ENCODE measurements at regions not wholly inside any gene's neighbourhood (a gene's known extent, or its start where the extent isn't known, plus 50 kb on each side); places are given as distances from the start of the nearest gene placed in this dataset.

DNA sequence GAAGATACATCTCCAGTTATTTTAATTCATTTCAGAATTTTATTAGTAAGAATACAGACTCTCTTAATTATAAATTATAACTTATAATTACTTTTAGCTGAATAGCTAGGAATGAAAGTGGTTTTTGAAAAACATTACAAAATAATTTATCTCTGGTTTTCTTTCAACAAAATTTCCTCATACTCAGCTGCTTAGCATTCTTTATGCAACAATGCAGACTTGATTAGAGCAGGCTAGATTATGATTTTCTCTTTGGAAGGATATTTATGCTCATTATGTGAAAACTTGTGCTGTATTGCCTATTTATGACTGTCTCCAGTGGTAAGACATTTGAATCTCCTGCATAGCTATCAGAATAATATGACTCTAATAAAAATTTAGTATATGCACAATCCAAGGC, 2023.7 kb downstream of the C4orf33 start:
- Histone ChIP-seq H3K4me3 (ENCODE audit: low read depth, low read length) (no peak overlapping the region), H3K36me3 (ENCODE audit: control insufficient read depth, insufficient read depth, low read length) (no peaks in the 10 kb centered on the region), H3K27me3 (ENCODE audit: control insufficient read depth, insufficient read depth, low read length) (no peaks in the 10 kb centered on the region)
- DNase-seq (ENCODE audit: low read depth) (no peak), FAIRE-seq (no peak)
- TF ChIP-seq, protein P1, sequence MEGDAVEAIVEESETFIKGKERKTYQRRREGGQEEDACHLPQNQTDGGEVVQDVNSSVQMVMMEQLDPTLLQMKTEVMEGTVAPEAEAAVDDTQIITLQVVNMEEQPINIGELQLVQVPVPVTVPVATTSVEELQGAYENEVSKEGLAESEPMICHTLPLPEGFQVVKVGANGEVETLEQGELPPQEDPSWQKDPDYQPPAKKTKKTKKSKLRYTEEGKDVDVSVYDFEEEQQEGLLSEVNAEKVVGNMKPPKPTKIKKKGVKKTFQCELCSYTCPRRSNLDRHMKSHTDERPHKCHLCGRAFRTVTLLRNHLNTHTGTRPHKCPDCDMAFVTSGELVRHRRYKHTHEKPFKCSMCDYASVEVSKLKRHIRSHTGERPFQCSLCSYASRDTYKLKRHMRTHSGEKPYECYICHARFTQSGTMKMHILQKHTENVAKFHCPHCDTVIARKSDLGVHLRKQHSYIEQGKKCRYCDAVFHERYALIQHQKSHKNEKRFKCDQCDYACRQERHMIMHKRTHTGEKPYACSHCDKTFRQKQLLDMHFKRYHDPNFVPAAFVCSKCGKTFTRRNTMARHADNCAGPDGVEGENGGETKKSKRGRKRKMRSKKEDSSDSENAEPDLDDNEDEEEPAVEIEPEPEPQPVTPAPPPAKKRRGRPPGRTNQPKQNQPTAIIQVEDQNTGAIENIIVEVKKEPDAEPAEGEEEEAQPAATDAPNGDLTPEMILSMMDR (IDR thresholded peaks at IDR 0.05; ENCODE audit: insufficient read depth, low read length, severe bottlenecking), result no peak

DNA sequence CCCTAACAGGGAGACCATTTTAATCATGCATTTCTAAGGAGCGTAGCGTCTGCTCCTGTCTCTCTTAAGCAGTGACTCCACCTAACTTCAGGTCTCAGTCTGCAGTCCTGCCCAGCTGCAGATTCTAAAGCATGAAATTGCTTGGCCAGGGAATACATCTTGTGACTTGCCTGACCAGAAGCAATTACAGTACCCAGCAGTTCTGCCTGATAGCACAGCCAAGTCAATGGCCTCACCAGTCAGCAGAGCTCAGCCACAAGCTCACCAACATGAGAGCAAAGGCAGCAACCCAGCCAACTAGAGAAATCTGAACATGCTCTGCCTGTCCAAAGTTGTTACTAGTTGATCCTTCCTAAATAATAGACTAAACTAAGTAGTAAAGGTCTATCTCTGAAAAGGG, 2011.9 kb upstream of the PCDH10 start:
- FAIRE-seq, result no peak
- DNase-seq (ENCODE audit: low read depth), result no peak
- TF ChIP-seq, protein P1 (IDR thresholded peaks at IDR 0.05; ENCODE audit: insufficient read depth, low read length, severe bottlenecking), result no peak

DNA sequence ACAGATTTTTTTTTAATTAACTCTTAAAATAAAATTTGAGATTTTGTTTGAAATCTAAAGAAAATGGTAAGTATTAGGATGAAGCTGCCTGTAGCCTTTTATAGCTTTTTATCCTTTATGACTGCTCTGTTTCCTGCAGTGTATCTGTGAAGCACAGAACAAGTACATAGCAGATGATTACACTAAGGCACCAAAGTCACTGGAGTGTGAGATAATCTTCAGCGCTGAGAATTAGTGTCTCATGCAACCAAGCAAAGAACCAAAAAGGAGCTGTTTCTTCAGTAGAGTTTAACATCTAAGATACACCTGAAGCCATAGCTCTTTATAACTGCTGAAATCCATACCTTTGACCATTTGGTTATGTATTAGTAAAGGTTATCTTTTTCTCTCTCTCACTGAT, 1989.8 kb upstream of the PCDH10 start:
- DNase-seq (ENCODE audit: low read depth) (no peak), FAIRE-seq (no peak)
- Histone ChIP-seq H3K27me3 (ENCODE audit: control insufficient read depth, insufficient read depth, low read length) (no peaks in the 10 kb centered on the region), H3K4me3 (ENCODE audit: low read depth, low read length) (no peak overlapping the region), H3K36me3 (ENCODE audit: control insufficient read depth, insufficient read depth, low read length) (no peaks in the 10 kb centered on the region)
- TF ChIP-seq, protein P1 (IDR thresholded peaks at IDR 0.05; ENCODE audit: insufficient read depth, low read length, severe bottlenecking), result no peak

More for the DNA sequence above, 2011.9 kb upstream of the PCDH10 start:
- Histone ChIP-seq H3K27me3 (ENCODE audit: control insufficient read depth, insufficient read depth, low read length) (no peaks in the 10 kb centered on the region), H3K36me3 (ENCODE audit: control insufficient read depth, insufficient read depth, low read length) (no peaks in the 10 kb centered on the region), H3K4me3 (ENCODE audit: low read depth, low read length) (no peak overlapping the region)

DNA sequence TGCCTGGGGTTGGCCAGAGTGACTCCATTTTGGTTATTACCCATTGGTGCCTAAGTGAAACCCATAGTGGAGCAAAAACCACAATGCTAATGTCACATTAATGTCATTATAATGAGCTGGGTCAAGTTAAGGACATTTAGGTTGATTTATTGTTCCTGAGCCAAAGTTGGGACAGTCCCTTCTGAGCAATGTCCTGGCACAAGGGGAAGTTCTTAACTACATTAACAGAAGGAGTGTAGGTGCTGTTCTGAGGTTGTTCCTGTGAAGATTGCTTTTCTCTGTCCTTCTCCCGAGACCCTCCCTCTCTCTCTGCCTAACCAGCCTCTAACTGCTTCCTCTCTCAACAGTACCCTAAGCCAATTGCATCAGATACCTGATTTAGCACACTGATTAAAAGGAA, 1956.8 kb upstream of the PCDH10 start:
- Histone ChIP-seq H3K4me3 (ENCODE audit: low read depth, low read length) (no peak overlapping the region), H3K36me3 (ENCODE audit: control insufficient read depth, insufficient read depth, low read length) (no peaks in the 10 kb centered on the region), H3K27me3 (ENCODE audit: control insufficient read depth, insufficient read depth, low read length) (no peaks in the 10 kb centered on the region)
- no peak for DNase-seq (ENCODE audit: low read depth)
- peak; percentile 7 for FAIRE-seq
- TF ChIP-seq, protein P1 (IDR thresholded peaks at IDR 0.05; ENCODE audit: insufficient read depth, low read length, severe bottlenecking), result no peak

DNA sequence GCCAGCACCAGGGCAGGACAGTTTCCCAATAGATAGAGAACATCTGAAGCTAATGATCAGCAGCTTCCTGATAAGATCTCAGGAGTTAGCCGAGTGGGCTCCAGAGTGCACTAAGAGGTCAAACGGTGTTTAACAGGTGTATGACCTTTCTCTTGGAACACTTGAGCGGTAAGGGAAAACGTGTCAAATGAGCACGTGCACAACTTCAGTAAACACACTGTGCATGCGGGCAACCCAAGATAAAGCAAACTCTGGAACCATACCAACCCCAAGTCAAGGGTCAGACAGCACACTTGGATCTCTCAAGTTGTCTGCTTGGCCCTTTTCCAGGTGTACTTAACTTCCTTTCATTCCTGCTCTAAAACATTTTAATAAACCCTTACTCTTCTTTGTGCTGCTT, 1941.5 kb upstream of the PCDH10 start:
- no peak overlapping the region for H3K4me3 ChIP-seq (ENCODE audit: low read depth, low read length)
- H3K27me3 ChIP-seq (ENCODE audit: control insufficient read depth, insufficient read depth, low read length), result no peaks in the 10 kb centered on the region
- FAIRE-seq (no peak), DNase-seq (ENCODE audit: low read depth) (no peak)
- TF ChIP-seq, protein P1 (IDR thresholded peaks at IDR 0.05; ENCODE audit: insufficient read depth, low read length, severe bottlenecking), result no peak
- no peaks in the 10 kb centered on the region for H3K36me3 ChIP-seq (ENCODE audit: control insufficient read depth, insufficient read depth, low read length)

DNA sequence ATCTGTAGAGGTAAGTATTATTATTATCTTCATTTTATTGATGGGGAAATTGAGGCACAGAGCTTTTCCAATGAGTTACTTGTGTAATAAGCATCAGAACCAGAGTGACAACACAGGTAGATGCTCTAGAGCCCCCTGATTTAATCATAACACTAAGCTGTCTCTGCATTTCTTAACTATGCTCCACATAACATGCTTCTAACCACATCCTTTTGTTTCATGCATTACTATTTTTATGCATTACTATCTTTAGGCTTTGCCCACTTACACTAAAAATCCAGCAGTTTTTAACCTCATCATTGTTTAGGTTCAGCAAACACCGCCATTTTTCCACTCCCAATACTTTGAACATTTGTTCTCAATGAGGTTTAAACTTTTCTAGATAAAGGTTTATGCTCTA, 1900.8 kb upstream of the PCDH10 start:
- DNase-seq (ENCODE audit: low read depth), result no peak
- Histone ChIP-seq H3K27me3 (ENCODE audit: control insufficient read depth, insufficient read depth, low read length) (no peaks in the 10 kb centered on the region), H3K36me3 (ENCODE audit: control insufficient read depth, insufficient read depth, low read length) (no peaks in the 10 kb centered on the region), H3K4me3 (ENCODE audit: low read depth, low read length) (no peak overlapping the region)
- TF ChIP-seq, protein P1 (IDR thresholded peaks at IDR 0.05; ENCODE audit: insufficient read depth, low read length, severe bottlenecking), result no peak
- no peak for FAIRE-seq
